GM19463 (cell line): ENCODE measurements at regions not wholly inside any gene's neighbourhood (a gene's known extent, or its start where the extent isn't known, plus 50 kb on each side); places are given as distances from the start of the nearest gene placed in this dataset.

Source experiments
- ATAC-seq: cut with Tn5 transposase; IDR thresholded peaks from one replicate; pipeline ENCODE4 v1.9.1; 2021; ENCODE audit warnings: mild to moderate bottlenecking, moderate library complexity; ENCODE audit not compliant: unreplicated experiment

DNA sequence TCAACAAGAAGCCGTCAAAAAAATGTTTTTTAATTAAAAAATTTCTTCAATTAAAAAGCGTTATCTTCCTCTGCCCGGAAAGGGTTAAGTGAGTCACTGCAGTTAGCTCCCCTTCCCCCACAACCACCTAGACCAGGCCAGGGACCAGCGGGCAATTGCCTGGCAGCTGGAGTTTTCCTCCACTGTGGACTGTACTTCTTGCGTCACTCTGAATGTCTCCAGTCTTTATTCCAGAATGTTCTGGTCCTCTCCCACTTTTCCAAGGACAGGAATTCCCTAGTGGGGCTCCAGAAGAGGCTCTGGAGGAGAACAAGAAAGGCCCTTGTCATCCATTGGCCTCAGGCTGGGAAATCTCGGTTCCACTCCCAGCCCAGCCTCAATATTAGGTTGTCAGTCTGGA, 114.0 kb downstream of the C9orf50 start:
- ATAC-seq = no peak

DNA sequence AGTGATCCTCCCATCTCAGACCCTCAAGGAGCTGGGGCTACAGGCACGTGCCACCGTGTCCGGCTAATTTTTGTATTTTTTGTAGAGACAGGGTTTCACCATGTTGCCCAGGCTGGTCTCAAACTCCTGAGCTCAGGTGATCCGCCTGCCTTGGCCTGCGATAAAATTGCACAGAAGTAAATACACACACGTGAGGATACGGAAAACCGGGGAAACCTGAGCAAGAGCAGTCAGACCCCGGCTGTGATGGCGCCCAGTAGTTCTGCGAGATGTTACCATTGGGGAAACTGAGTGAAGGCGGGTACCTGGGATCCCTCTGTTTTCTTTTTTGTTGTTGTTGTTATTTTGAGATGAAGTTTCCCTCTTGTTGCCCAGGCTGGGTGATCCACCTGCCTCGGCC, 114.9 kb downstream of the C9orf50 start:
- ATAC-seq = no peak

DNA sequence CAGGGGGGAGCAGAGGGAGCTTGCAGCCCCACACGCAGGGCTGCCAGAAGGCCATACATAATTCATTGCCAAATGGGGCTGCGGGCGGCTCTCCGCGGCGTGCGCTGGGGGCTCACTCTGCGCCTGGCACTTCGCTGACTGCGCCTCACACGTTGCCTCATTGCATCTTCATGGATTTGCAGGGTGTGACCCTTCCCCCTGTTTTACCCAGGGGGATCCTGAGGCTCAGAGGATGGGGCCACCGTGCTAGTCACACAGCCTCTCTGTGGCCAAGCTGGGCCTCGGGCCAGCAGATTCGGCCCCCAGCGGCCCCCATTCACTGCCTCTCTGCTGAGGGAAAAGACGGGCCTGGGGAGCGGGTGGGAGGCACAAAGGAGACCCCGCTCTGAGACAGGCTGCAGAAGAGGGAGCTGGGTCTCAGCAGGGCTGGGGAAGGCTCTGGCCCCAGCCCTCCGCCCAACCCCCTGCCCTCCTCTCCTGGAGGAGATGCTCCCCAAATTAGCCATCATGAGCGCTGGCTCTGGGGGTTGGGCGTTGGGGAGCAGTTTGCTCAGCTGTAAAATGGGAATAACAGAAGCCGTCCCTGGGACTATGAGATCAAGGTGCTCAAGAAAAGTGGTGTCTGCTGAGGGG, 115.5 kb downstream of the C9orf50 start:
- no peak for ATAC-seq

DNA sequence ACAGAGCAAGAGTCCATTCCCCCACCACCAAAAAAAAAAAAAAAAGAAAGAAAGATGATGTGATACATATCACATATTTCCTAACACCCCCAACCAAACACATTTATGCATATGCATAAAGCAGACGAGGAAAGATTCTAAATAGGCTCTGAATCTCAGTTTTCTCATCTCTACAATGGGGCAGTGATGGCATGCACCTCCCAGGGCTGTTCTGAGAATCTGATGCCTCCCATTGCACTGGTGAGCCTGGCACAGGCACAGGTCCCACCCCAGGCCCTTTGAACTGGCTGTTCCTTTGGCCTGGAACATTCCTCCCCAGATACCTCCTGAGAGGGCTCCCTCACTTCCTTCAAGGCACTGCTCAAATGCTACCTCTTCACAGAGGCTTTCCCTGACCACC, 116.5 kb downstream of the C9orf50 start:
- no peak for ATAC-seq

DNA sequence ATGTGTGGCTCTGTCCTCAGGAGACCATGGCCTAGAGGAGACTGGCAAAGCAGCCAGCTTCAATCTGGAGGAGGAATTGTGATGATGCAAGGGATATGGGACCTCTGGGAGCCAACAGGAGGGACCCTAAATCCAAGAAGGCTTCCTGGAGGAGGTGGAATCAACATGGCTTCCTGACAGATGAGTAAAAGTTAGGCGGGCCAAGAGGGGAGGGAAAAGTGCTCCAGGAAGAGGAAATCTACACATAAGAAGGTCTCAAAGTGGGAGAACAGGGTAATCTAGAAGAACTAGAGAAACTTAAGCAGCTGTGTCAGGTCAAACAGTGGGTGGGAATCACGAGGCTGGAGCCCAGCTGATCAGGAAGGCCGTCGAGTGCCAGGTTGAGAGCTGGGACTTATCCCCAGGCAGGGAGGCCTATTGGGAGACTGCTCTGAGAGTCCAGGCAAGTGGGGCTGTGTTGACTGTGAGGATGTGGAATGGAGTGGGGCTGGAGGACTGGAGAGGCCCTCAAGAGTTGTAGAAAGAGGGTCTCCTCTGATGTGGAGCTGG, 119.1 kb downstream of the C9orf50 start:
- ATAC-seq = no peak

DNA sequence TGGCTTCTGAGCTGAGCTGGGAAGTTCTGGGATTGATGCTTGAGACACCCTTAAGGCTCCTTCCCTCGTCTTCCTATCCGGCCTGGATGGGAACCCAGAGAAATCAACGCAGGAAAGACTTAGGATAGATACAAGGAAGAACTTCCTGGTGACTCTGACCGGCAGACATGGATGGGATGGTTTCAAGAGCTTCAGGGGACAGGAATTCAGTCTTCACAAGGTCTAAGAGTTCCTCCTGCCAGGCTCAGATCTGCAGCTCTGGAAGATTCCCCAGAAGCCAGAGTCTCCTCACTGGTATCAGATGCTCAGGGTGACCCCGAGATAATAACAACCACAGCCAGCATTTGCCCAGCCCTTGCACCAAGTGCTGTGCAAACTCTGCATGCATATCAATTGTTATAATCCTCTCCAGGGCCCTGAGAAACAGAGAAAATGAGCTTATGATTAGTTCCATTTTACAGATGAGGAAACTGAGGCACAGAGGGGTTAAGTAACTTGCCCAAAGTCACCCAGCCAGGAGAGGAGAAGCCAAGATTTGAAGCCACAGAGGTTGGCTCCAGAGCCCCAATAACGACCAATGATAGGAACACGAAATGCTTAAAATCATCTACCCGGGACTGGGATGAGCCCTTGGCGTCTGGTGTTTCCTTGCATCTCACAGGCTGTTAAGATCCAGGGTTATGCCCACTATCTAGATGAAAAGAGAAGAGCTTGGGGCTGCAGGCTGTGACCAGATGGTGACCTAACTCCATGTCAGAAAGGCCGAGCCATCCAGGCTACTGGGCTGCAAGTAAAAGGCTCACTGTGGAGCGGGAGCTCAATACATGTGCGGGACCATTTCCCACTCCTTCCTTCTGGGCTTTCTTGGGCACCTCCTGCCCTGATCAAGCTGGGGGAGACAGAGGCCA, 119.8 kb downstream of the C9orf50 start:
- ATAC-seq = no peak

DNA sequence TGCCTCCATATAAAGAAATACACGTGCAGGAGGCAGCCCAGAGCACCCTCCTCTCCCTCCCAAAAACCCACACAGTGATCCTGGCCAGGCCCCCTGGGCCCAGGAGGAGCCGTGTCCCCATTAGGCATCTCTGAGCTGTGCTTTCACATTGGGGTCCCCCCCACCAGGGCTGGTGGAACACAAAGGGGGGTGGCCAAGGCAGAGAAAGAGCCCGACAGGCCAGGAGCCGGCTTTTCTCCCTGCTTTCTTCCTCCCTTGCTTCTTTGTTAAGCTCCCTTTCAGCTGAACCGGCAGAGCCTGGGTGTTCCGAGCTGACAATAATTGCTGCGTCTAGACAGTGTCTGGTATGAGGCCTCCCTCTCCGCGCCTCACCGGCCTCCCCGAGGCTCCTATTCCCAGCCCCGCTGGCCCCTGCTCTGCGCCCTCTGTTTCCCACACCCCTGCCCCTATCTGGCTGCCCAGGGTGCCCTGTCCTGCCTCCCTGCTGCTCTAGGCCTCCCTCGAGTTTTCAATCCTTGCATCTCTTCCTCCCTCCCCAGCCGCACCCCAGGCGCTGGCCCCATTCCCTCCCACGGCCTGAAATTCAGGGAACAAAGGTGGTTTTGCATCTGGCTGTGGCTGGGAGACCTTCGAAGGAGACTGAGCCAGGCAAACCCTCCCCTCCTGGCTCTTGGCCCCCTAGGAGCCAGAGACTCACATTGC, 120.6 kb downstream of the C9orf50 start:
- ATAC-seq = no peak

DNA sequence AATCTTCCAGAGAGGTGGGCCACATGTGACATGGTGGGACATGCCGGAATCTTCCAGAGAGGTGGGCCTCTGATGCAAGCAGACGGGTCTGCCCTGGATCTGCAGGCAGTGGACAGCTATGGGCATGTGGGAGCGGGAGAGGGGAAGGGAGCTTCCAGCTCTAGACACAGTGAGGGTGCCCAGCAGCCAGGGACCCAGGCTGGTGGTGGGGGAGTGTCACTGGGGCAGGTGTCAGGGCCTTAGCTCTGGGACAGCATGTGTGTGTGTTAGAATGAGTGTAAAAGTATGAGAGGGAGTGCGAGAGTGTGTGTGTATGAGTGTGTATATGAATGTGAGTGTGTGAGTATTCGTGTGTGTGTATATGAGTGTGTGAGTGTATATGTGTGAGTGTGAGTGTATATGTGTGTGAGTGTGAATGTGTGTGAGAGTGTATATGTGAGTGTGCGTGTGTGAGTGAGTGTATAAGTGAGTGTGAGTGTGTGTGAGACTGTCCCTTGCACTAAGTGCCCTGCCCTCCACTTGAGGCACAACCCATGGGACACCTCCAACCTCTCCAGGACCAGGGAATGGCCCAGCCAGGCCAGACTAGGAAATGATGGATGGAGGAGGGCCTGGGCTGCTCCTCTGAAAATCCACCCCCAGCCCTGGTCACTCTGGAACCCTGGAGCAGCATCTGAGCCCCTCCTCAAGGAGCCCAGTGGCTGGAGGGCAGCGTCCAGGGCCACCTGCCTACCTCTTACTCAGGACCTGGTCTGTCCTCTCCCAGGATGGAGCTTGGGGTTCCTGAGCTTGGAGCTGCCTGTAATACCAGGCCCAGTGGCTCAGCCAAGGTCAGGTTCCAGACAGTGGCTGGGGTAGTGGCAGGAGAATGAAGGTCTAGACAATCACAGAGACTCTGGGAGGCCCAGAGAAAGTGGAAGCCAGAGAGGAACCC, 122.2 kb downstream of the C9orf50 start:
- no peak for ATAC-seq

DNA sequence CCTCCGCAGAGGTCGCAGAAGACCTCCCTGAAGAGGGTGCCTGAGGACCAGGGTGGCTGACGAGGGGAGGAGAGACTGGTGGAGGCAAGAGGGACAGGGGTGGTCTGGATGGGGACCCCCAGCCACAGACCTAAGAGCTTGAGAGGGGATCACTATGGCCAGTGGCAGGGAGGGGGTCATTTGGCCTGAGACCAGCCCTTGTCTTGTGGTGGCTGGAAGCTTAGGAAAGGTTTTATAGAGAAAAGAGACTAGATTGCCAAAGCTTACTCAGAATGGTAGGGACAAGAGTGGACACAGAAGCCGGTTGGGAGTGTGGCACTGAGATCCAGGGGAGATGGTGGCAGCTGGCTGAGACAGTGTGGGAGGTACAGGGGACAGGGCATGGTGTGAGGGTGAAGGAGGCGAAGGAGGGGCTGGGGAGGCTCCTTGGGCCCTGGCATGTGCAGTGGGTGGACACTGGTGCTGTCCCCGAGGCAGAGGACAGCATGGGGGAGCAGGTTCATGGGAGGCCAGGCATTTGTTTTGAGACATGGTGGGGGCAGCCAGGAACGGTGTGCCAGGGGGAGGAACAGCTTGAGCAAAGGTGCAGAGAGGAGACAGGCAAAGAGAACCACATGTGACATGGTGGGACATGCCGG, 123.0 kb downstream of the C9orf50 start:
- no peak for ATAC-seq

DNA sequence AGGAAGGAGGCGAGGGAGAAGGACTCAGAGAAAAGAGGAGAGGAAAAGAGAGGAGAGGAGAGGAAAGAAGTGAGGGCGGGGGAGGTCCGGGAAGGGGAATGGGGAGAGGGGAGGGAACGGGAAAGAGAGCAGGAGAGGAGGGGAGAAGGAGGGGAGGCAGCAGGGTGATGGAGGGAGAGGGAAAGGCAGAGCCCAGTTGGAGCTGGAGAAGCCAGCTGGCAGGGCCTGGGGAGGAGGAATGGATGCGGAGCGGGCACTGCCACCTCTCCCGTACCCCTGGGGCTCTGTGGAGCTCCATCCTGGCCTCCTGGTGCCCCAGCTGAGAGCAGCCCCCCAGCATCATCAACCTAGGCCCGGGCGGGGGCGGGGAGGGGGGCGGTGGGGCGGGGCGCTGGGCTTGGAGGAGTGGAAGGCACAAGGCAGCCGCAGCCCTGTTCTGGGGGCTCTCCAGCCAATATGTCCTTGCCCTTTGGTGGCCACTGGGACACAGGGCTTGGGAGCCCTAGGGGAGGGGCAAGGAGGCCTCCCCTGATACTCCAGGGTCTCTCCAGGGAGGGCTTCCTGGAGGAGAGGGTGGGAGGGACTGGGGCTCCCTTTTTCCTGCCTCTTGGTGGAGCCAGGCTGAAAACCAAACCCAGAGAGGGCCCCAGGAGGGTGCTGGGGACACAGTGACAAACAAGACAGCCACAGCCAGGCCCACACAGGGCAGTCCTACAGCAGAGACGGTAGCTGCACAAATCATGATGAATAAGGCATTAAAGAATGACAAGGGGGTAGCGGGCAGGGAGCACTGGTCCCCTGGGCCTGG, 123.7 kb downstream of the C9orf50 start:
- no peak for ATAC-seq

DNA sequence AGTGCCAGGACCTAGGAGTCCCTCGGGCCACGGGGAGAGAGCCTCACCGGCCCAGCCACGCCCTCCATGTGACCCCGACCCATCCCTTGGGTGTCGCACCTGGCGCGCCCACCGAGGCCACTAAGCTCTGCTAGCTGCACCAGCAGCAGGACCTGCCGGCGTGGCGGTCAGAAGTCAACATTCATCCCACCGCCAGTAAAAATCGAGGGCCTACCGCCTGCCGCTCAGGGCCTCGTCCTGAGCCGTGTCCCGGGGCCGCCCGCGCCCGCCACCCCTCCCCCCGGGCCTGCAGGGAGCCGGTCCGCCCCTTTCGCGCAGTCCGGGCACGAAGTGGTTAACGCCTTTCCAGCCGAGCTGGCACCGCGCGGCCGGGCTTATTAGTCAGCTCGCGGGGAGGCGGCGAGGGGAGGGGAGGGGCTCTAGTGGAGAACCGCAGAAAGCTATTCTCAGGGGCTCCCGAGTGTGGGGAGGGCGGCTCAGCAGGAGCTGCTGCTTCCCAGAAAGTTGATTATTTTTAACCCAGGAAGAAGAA, 124.4 kb downstream of the C9orf50 start:
- peak; percentile 46 for ATAC-seq

DNA sequence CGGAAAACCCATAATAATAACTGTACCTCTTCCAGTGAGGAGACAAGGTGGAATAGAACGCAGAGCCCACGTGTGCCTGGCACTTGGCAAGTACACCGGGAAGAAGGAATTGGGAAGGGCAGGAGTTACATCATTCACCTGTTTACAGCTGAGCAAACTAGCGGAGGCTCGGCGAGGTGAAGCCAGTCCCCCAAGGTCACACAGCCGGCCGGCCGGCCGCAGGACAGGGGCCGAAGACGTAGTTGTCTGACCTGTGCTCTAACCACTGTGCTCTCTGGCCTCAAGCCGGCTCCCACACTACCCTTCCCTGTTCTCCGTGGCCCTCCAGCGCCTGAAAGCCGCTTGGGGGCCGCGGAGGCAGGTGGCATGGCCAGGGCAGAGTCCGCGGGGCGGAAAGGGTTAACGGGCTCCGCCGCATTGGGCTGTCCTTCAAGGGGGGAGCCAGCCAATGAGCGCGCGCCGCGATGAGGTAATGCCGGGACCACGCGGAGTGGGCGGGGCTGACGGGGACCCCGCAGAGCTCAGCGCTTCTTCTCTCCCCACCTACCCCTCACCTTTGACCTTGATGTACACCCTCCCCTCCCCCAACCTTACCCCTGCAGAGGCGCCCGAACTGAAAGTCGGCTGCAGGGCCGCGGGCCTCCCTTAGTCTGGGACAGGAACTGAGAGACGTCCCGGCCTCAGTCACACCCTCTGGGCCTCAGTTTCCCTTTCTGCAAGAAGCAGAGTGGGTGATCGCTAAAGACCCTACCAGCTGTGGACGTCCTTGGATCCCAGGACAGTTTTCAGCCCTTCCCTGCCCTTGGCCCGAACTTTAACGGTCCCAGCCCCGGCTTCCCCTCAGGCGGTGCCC, 125.1 kb downstream of the C9orf50 start:
- ATAC-seq = no peak

DNA sequence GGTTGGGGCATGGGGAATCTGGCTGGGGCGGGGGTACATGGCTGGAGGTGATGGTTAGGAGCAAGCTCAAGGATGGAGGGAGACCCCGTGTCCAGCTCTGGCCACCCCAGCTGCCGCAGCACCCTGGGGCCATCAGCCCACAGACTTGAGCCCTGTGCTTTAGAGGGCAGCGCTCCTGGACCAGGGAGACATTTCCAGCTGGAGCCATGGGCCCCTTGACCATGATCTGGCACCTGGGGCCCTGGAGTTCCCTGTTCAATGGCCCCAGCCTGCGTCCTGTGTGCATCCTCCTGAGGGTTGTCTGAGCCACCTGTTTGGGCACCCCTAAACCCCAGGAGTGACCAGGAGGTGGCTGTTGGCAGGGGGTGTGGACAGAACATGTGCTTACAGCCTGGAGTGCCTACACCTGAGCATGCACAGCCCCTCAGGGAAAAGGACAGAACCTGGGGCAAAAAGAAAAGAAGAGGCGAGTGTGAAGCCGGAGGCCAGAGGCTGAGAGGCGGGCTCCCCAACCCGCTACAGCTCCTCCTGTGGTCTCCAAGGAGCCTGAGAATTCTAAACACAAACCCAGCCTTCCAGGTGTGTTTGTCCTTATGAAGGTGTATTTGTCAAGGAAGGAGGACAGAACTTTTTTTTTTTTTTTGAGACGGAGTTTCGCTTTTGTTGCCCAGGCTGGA, 126.7 kb downstream of the C9orf50 start:
- no peak for ATAC-seq

DNA sequence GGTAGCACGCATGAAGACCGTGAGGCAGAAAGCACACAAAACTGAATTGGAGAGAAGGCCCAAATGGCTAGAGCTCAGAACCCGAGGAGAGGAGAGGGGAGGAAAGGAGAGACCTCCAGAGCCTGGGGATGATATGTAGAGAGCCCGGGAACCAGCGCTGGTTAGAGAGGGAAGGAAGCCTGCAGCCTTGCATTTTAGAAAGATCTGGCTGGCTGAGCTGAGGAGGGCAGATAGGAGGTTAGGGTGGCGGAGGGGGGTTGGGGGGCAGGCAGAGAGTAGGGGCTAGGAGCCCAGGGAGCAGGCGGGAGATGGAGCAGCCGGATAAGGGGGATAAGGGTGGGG, 127.2 kb downstream of the C9orf50 start:
- no peak for ATAC-seq

DNA sequence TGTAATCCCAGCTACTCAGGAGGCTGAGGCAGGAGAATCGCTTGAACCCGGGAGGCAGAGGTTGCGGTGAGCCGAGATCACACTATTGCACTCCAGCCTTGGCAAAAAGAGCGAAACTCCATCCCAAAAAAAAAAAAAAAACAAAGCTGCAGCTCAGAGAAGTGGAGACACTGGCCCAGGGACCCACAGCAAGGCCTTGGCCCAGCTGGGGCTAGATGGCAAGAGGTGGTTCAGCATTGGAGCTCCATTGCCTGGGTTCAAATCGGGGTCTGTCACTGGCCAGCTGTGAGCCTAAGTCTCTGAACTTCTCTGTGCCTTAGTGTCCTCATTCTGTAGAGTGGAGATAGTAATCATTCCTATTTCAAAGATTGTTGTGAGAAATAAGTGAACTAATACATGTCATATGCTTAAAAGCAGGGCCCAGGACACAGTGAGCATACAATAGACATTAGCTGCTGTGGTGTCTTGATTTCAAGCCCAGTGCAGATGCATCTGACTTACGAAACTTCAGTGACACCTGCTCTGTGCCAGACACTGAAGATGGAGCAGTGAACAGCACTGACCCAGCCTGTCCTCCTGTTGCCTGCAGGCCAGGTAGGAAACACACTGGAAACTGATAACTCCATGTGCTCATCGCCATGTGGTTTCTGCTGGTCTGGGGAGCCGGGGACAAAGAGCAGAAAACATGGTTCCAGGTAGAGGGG, 127.7 kb downstream of the C9orf50 start:
- no peak for ATAC-seq

DNA sequence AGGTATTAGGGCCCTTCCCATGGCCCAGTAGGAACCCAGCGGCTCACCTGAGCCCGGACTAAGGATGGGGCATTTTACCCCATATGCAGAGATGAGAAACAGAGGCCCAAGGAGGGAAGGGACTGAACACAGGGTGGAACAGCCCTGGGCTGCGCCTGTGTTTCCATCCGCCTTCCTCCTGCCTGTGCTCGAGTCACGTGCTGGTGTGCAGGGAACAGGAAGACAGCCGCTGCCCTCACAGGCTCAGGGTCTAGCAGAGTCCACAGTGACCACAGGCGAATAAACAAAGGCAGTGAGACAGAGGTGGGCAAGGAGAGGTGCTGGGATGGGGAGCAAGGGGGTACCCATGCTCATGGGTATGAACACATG, 129.4 kb downstream of the C9orf50 start:
- no peak for ATAC-seq
